Peyer's patch (tissue), 4 donors: ENCODE measurements at regions not wholly inside any gene's neighbourhood (a gene's known extent, or its start where the extent isn't known, plus 50 kb on each side); places are given as distances from the start of the nearest gene placed in this dataset.

Experiments
- POLR2A ChIP-seq, 2 donors: fragments of 450-650 bp; IDR thresholded peaks; one replicate each; pipeline ENCODE4 v1.5.1; 2017; ENCODE audit warnings: antibody characterized with exemption in 2 of 2, mild to moderate bottlenecking in 2 of 2, moderate library complexity in 2 of 2
- TF ChIP-seq, protein P1 (sequence below), 6 experiments: fragments of 450-650 bp in 4 of 6; fragments of 200-600 bp in 2 of 6; sonication (generic) in 1 of 6; IDR thresholded peaks; one replicate each; pipeline ENCODE4 v1.5.1; 2017 to 2019; ENCODE audit warnings: antibody characterized with exemption in 6 of 6, mild to moderate bottlenecking in 3 of 6, moderate library complexity in 1 of 6

DNA sequence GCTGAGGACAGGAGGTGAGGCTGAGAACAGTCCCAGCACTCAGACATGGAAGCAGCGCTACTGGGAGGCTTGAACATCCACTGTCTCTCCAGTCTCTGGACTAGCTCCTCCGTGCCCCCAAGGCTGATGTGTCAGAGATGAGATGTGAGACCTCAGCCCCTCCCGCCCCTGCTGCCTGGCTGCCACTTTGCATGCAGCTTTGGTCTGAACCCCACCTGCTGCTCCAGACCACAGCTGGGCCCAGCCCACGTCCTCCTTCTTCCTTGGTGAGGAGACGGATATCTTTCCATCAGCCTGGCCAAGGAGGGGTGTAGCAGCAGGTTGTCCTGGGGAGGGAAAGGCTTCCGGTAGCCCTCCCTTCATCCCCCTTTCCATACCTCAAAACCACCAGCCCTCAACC, 148.0 kb upstream of the B3GAT1 start:
- TF ChIP-seq, protein P1, sequence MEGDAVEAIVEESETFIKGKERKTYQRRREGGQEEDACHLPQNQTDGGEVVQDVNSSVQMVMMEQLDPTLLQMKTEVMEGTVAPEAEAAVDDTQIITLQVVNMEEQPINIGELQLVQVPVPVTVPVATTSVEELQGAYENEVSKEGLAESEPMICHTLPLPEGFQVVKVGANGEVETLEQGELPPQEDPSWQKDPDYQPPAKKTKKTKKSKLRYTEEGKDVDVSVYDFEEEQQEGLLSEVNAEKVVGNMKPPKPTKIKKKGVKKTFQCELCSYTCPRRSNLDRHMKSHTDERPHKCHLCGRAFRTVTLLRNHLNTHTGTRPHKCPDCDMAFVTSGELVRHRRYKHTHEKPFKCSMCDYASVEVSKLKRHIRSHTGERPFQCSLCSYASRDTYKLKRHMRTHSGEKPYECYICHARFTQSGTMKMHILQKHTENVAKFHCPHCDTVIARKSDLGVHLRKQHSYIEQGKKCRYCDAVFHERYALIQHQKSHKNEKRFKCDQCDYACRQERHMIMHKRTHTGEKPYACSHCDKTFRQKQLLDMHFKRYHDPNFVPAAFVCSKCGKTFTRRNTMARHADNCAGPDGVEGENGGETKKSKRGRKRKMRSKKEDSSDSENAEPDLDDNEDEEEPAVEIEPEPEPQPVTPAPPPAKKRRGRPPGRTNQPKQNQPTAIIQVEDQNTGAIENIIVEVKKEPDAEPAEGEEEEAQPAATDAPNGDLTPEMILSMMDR (IDR thresholded peaks at IDR 0.05), result no peak
- no peak for TF ChIP-seq POLR2A (IDR thresholded peaks at IDR 0.05)
